Transverse colon (tissue), 4 donors: ENCODE measurements at regions not wholly inside any gene's neighbourhood (a gene's known extent, or its start where the extent isn't known, plus 50 kb on each side); places are given as distances from the start of the nearest gene placed in this dataset.

Source experiments
- DNase-seq: peaks from one replicate; pipeline ENCODE4 v3.0.0-alpha.2; 2019
- H3K27ac ChIP-seq, 4 donors: fragments of 200-600 bp; sonication (generic); 2 replicates each; pipeline ENCODE4 v1.5.1; 2016 to 2018; ENCODE audit warnings: inconsistent platforms in 4 of 4
- H3K27me3 ChIP-seq: fragments of 200-600 bp; sonication (generic); 2 replicates; pipeline ENCODE4 v1.5.1; 2017; ENCODE audit warnings: inconsistent platforms
- H3K36me3 ChIP-seq, 4 donors: fragments of 200-600 bp; sonication (generic); 2 replicates each; pipeline ENCODE4 v1.5.1; 2017 to 2019; ENCODE audit warnings: inconsistent platforms in 4 of 4
- H3K4me1 ChIP-seq, 4 donors: fragments of 200-600 bp; sonication (generic); 2 replicates each; pipeline ENCODE4 v1.5.1; 2017 to 2020; ENCODE audit warnings: inconsistent platforms in 4 of 4
- H3K4me3 ChIP-seq, 4 donors: fragments of 200-600 bp; sonication (generic); 1 replicate in 1 of 4; 2 replicates in 3 of 4; pipeline versions ENCODE4 v1.5.1 to v1.6.1; 2017 to 2019; ENCODE audit warnings: inconsistent platforms in 4 of 4
- H3K9me3 ChIP-seq, 2 donors: fragments of 200-600 bp; sonication (generic); 2 replicates each; pipeline ENCODE4 v1.5.1; 2017 to 2019; ENCODE audit warnings: inconsistent platforms in 2 of 2
- EP300 ChIP-seq: sonication (generic); formaldehyde crosslinking; IDR thresholded peaks from one replicate; pipeline ENCODE4 v1.6.1; 2017; ENCODE audit warnings: antibody characterized with exemption, low read depth
- POLR2A ChIP-seq: fragments of 450-650 bp; IDR thresholded peaks from one replicate; pipeline ENCODE4 v1.6.1; 2016; ENCODE audit warnings: antibody characterized with exemption, mild to moderate bottlenecking, moderate library complexity
- POLR2AphosphoS5 ChIP-seq, 3 donors: sonication (generic); formaldehyde crosslinking; IDR thresholded peaks; one replicate each; pipeline ENCODE4 v1.6.1; 2016; ENCODE audit warnings: antibody characterized with exemption in 3 of 3
- WGBS, 2 donors: methylation state at CpG; one replicate each; pipeline ENCODE4 v1.1.5; 2018; ENCODE audit warnings: low coverage in 1 of 2; 5-methylcytosine and 5-hydroxymethylcytosine counted together
- in situ Hi-C, 4 donors: fragments of 200-750 bp; cut with MboI; loops; one replicate each; pipeline versions ENCODE4 v1.15.0 to v1.15.1; 2017; ENCODE audit warnings: low sequenced_read_pairs in 3 of 4, low pct_ligation_motif_present in 1 of 4, low pct_unique_long_range_greater_than_20kb in 1 of 4
- intact Hi-C: fragments of 100-400 bp; cut with DNase I; formaldehyde crosslinking; loops from one replicate; pipeline ENCODE4 v1.15.1; 2023; ENCODE audit warnings: low total_unique reads
- TF ChIP-seq, protein P1 (sequence below), 5 experiments: fragments of 200-600 bp in 3 of 5; fragments of 450-650 bp in 2 of 5; sonication (generic) in 3 of 5; IDR thresholded peaks; 1 replicate in 2 of 5; 2 replicates in 3 of 5; pipeline ENCODE4 v1.5.1; 2016 to 2017; ENCODE audit warnings: antibody characterized with exemption in 5 of 5, inconsistent platforms in 3 of 5, mild to moderate bottlenecking in 2 of 5, moderate library complexity in 1 of 5

DNA sequence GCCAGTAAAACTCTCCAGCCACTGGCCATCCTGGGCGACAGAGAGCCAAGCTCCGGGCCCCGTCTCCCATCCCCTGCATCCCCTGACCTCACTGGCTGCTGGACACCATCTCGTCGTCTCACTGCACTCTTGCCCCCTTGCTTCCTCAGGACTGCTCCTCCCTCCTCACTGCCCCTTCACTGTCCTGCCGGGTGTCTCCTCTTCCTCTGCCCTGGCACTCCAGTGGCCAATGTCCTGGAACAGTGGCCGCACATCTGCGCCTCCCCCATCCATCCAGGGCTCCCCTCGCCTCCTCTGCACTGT lies 800.4 kb downstream of the BRD1 start:
- intact Hi-C loops (no loop called here), in situ Hi-C loops (no loop called here)
- no peak for DNase-seq
- Histone ChIP-seq H3K27me3 (no peaks in the 10 kb centered on the region), H3K4me3 (no peak overlapping the region), H3K27ac (no peak overlapping the region), H3K4me1 (no peaks in the 10 kb centered on the region), H3K9me3 (no peaks in the 10 kb centered on the region), H3K36me3 (no peaks in the 10 kb centered on the region)
- 64 to 69% methylated on average over 5 to 9 of the region's 9 CpGs for WGBS, 2 donors
- TF ChIP-seq POLR2AphosphoS5 (IDR thresholded peaks at IDR 0.05) (no peak), POLR2A (no peak), EP300 (no peak)
- TF ChIP-seq, protein P1, sequence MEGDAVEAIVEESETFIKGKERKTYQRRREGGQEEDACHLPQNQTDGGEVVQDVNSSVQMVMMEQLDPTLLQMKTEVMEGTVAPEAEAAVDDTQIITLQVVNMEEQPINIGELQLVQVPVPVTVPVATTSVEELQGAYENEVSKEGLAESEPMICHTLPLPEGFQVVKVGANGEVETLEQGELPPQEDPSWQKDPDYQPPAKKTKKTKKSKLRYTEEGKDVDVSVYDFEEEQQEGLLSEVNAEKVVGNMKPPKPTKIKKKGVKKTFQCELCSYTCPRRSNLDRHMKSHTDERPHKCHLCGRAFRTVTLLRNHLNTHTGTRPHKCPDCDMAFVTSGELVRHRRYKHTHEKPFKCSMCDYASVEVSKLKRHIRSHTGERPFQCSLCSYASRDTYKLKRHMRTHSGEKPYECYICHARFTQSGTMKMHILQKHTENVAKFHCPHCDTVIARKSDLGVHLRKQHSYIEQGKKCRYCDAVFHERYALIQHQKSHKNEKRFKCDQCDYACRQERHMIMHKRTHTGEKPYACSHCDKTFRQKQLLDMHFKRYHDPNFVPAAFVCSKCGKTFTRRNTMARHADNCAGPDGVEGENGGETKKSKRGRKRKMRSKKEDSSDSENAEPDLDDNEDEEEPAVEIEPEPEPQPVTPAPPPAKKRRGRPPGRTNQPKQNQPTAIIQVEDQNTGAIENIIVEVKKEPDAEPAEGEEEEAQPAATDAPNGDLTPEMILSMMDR (IDR thresholded peaks at IDR 0.05) = no peak

DNA sequence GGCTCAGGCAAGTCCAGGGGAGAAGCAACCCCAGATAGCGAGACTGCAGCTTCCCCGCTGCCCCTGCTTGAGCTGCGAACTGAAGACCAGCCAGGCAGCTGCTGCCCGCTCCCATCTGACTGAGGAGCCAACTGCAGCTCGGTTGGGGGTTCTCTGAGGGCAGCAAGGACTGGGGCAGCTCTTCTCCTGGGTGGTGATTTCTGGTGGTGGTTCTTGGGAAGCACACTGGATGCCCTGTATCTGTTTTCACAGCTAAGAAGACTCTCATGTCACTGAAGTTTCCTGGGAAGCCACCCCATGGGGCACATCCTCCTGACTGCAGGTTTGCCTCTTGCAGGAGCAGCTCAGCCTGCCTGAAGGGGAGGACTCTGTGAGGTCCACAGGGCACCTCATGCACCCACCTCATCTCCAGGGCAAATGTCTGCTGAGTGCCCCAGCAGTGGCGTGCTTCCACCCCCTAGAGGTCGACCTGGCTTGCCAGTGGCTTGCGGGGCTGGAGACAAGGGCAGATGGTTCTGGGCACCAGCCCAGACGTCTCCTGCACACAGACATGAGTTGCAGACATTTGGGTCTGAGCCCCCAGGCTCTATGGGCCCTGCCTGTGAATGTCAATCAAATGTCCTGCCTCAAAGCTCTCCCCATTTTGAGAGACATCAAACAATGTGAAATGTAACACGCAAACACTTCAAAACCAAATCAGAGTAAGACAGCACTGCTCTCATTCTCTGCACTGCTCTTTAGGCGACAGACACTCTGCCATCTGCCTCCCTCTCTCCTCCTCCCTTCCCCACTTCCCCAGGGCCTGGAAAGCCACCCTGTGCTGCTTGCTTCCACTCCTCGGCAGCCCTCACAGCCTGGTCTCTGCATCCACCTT lies 800.9 kb downstream of the BRD1 start:
- no peaks in the 10 kb centered on the region for H3K27me3 ChIP-seq
- TF ChIP-seq EP300 (no peak), POLR2AphosphoS5 (IDR thresholded peaks at IDR 0.05) (no peak), POLR2A (no peak)
- TF ChIP-seq, protein P1 (IDR thresholded peaks at IDR 0.05) = no peak
- 67 to 69% methylated on average over 1 to 8 of the region's 12 CpGs for WGBS, 2 donors
- H3K4me1 ChIP-seq = no peaks in the 10 kb centered on the region
- in situ Hi-C loops = no loop called here
- H3K36me3 ChIP-seq = no peaks in the 10 kb centered on the region
- no peak overlapping the region for H3K4me3 ChIP-seq
- no peak overlapping the region for H3K27ac ChIP-seq
- no peak for DNase-seq
- intact Hi-C loops = no loop called here
- no peaks in the 10 kb centered on the region for H3K9me3 ChIP-seq

DNA sequence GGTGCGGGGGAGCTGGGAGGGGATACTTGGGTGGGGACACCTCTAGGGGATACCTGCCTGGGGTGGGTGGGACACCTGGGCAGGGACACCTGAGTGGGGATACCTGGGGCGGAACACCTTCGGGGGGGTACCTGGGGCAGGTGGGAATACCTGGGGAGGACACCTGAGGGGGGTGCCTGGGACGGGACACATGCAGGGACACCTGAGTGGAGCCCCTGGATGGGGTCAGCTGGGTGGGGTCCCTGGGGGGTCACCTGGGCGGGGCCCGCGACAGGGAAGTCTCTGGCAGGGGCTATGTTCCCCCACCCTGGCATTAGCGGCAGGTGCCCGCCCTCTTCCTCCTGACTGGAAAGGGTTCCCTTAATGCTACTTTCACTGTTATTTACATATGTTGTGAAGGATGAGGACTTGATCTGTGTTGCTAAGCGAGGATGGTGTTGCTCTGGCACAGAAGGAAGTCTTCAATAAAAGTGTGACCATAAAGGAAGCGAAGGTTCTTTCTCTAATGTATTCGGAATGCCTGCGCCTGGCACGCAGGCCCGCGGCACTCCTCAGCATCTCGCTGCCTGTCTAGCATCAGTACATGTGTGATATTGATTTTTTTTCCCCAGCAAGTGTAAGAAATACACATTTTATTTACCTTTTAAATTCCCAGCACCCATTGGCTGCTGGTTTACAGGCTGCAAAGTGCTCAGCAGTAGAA lies 801.7 kb downstream of the BRD1 start:
- Histone ChIP-seq H3K4me3 (no peak overlapping the region), H3K27me3 (no peaks in the 10 kb centered on the region), H3K36me3 (no peaks in the 10 kb centered on the region), H3K9me3 (no peaks in the 10 kb centered on the region), H3K27ac (no peak overlapping the region), H3K4me1 (no peaks in the 10 kb centered on the region)
- WGBS, 2 donors = 77 to 81% methylated on average over 7 to 17 of the region's 17 CpGs
- TF ChIP-seq POLR2AphosphoS5 (IDR thresholded peaks at IDR 0.05) (no peak), POLR2A (no peak), EP300 (no peak)
- TF ChIP-seq, protein P1 (IDR thresholded peaks at IDR 0.05) = no peak
- in situ Hi-C loops (no loop called here), intact Hi-C loops (no loop called here)
- DNase-seq = no peak

DNA sequence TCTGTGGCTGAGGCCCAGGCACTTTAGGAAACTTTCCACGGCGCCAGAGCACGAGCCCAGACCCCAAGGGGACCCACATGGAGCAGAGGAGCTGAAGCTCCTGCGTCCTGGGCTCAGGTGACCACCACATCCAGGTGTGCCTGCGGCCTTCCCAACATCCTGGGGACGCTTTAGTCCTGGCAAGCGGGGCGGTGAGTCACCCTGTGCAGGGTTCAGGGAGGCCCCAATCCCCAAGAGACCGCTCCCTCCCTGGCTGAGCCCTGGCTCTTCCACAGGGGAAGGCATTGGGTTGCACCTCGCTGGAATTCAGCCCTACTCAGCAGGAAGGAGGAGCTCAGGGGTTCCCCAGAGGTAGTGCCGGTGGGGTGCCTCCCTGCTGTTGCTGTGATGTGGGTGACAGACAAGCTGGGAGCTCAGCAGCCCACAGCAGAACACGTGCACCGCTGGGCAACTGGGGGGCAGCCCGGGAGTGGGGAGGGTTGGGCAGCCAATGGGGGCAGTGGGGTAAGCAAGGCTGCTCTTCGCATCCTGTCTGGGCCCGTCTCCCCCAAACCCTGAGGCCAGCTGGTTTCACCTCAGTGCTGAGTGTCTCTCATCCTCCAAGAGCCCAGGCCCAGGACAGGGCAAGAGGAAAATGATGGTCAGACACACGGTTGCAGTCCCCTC lies 802.8 kb downstream of the BRD1 start:
- intact Hi-C loops (no loop called here), in situ Hi-C loops (no loop called here)
- Histone ChIP-seq H3K27me3 (no peaks in the 10 kb centered on the region), H3K9me3 (no peaks in the 10 kb centered on the region), H3K4me1 (no peaks in the 10 kb centered on the region), H3K4me3 (no peak overlapping the region), H3K27ac (no peak overlapping the region), H3K36me3 (no peaks in the 10 kb centered on the region)
- no peak for DNase-seq
- WGBS, 2 donors = 74% methylated on average over 17 of the region's 17 CpGs; no CpG with 5 or more reads in 1 of the 2 donors
- TF ChIP-seq EP300 (no peak), POLR2A (no peak), POLR2AphosphoS5 (IDR thresholded peaks at IDR 0.05) (no peak)
- TF ChIP-seq, protein P1 (IDR thresholded peaks at IDR 0.05) = no peak
